ENCODE measurements at regions not wholly inside any gene's neighbourhood (a gene's known extent, or its start where the extent isn't known, plus 50 kb on each side); places are given as distances from the start of the nearest gene placed in this dataset.

GRCh38 chr7:27392477-27392876 is 149.9 kb downstream of the EVX1 start:
- Histone ChIP-seq H4K5ac (ENCODE audit: insufficient read length, low read depth, low read length) (no peak overlapping the region), H2BK5ac (ENCODE audit: low read depth, low read length) (no peak overlapping the region), H4K20me1 (replicated peaks in 1 of 2; ENCODE audit: control insufficient read depth in 1 of 2, insufficient read depth in 2 of 2, low read length in 2 of 2) (no peaks in the 10 kb centered on the region), H3K23me2 (ENCODE audit: low read depth, low read length) (no peaks in the 10 kb centered on the region; the same call in 1 of the 2 replicates), H3K27me3 (replicated peaks in 1 of 4; ENCODE audit: control insufficient read depth in 3 of 4, extremely low read depth in 1 of 4, insufficient read depth in 3 of 4, low read length in 3 of 4) (no peaks in the 10 kb centered on the region; a peak in 1 of 7 replicates), H3K36me3 (ENCODE audit: control insufficient read depth in 2 of 4, insufficient read depth in 4 of 4, low read length in 3 of 4) (no peaks in the 10 kb centered on the region), H3K18ac (ENCODE audit: extremely low read depth, low read length) (no peak overlapping the region), H2AK5ac (ENCODE audit: low read depth, low read length) (no peak overlapping the region), H4K91ac (replicated peaks; ENCODE audit: insufficient read length, low read length) (no peak overlapping the region), H3K14ac (ENCODE audit: insufficient read length) (no peak overlapping the region), H3K23ac (ENCODE audit: insufficient read length) (no peak overlapping the region), H3K4ac (replicated peaks; ENCODE audit: insufficient read length, low read depth, low read length) (no peak overlapping the region), H3K9me3 (ENCODE audit: insufficient read depth in 2 of 2, low read depth in 1 of 2, low read length in 1 of 2) (no peaks in the 10 kb centered on the region), H3K79me1 (ENCODE audit: low read depth, low read length) (no peaks in the 10 kb centered on the region), H3K4me2 (ENCODE audit: insufficient read depth in 1 of 2, low read depth in 2 of 2, low read length in 2 of 2) (no peak overlapping the region), H3K27ac (ENCODE audit: low read depth, low read length) (no peak overlapping the region), H2BK20ac (ENCODE audit: low read length) (no peak overlapping the region), H3K9ac (replicated peaks in 1 of 4; ENCODE audit: extremely low read depth in 1 of 4, low read depth in 3 of 4, low read length in 3 of 4) (no peak overlapping the region), H3K4me1 (replicated peaks in 1 of 4; ENCODE audit: control insufficient read depth in 3 of 4, insufficient read depth in 4 of 4, low read length in 3 of 4) (no peaks in the 10 kb centered on the region), H2BK120ac (replicated peaks; ENCODE audit: low read depth, low read length) (no peak overlapping the region), H2AFZ (ENCODE audit: low read length) (no peak overlapping the region), H2BK12ac (ENCODE audit: low read depth, low read length) (no peak overlapping the region), H2BK15ac (ENCODE audit: low read length) (no peak overlapping the region), H3K56ac (replicated peaks; ENCODE audit: insufficient read length, low read depth, low read length) (no peak overlapping the region), H4K8ac (ENCODE audit: extremely low read depth, insufficient read depth, low read length) (no peak overlapping the region), H3K79me2 (ENCODE audit: control insufficient read depth in 1 of 2, insufficient read depth in 2 of 2, low read length in 2 of 2) (no peaks in the 10 kb centered on the region), H3K4me3 (ENCODE audit: extremely low read depth in 1 of 4, insufficient read depth in 2 of 4, low read depth in 3 of 4, low read length in 4 of 4) (no peak overlapping the region)
- 86% methylated on average over 1 of the region's 1 CpG; no CpG with 5 or more reads in 1 of the 2 experiments for WGBS, 2 experiments (ENCODE audit: extremely low coverage in 1 of 2, insufficient coverage in 1 of 2, insufficient read length in 1 of 2, insufficient replicate concordance in 2 of 2, low coverage in 1 of 2, low lambda C conversion rate in 2 of 2, missing lambda C conversion rate in 1 of 2)
- POLR2A ChIA-PET (ENCODE audit: partially characterized antibody), result no interaction called here
- no peak for DNase-seq (ENCODE audit: low read depth in 1 of 2, low spot score in 2 of 2)
- CTCF ChIA-PET (ENCODE audit: partially characterized antibody), result interaction anchor here (1.0 to 1.1 kb wide), 2 partner anchors 17 to 41 kb away, joined by 3 to 4 read pairs; no protein-coding TSS in a partner anchor
- no peak for FAIRE-seq
- TF ChIP-seq NRF1 (IDR thresholded peaks at IDR 0.05; ENCODE audit: low read depth, low read length) (no peak), SP1 (IDR thresholded peaks at IDR 0.05; ENCODE audit: low read depth, low read length) (no peak), USF2 (IDR thresholded peaks at IDR 0.05; ENCODE audit: low read length) (no peak), SIX5 (IDR thresholded peaks at IDR 0.05; ENCODE audit: low read depth, low read length) (no peak), RNF2 (IDR thresholded peaks at IDR 0.05; ENCODE audit: borderline replicate concordance, low read depth, low read length, missing control alignments, poor library complexity, severe bottlenecking) (no peak), ZNF274 (IDR thresholded peaks at IDR 0.05; ENCODE audit: borderline replicate concordance, extremely low read depth, low read length) (no peak), CHD2 (IDR thresholded peaks at IDR 0.05; ENCODE audit: low read length) (no peak), SP2 (IDR thresholded peaks at IDR 0.05; ENCODE audit: low read length) (no peak), RBBP5 (IDR thresholded peaks at IDR 0.05; ENCODE audit: borderline replicate concordance, low read depth, low read length) (no peak), SP4 (IDR thresholded peaks at IDR 0.05; ENCODE audit: low read length) (no peak)
